HepG2 (cell line): ENCODE measurements at regions not wholly inside any gene's neighbourhood (a gene's known extent, or its start where the extent isn't known, plus 50 kb on each side); places are given as distances from the start of the nearest gene placed in this dataset.

Experiments used
- CREB1 ChIP-seq, 2 experiments: fragments of 450-650 bp in 1 of 2; IDR thresholded peaks; 2 replicates each; pipeline ENCODE4 v1.6.1; 2016 to 2017; ENCODE audit warnings: control low read depth in 1 of 2, mild to moderate bottlenecking in 1 of 2, missing compliant biosample characterization in 1 of 2, missing genetic modification characterization in 1 of 2
- CTCF ChIP-seq: sonication (generic); formaldehyde crosslinking; IDR thresholded peaks from 2 replicates; pipeline ENCODE4 v1.5.0; 2020; ENCODE audit warnings: mild to moderate bottlenecking, missing genetic modification reagents, moderate library complexity
- HMG20A ChIP-seq: IDR thresholded peaks from 2 replicates; pipeline ENCODE4 v1.6.1; 2016; ENCODE audit warnings: borderline replicate concordance
- IRF9 ChIP-seq: sonication (generic); formaldehyde crosslinking; IDR thresholded peaks from 2 replicates; pipeline ENCODE4 v1.8.0; 2022; ENCODE audit warnings: missing genetic modification reagents, mild to moderate bottlenecking, borderline replicate concordance
- JUN ChIP-seq: sonication (generic); formaldehyde crosslinking; IDR thresholded peaks from 2 replicates; pipeline ENCODE4 v1.4.0; 2020; ENCODE audit warnings: mild to moderate bottlenecking, missing genetic modification reagents
- MYC ChIP-seq: sonication (generic); formaldehyde crosslinking; IDR thresholded peaks from 2 replicates; pipeline ENCODE4 v1.9.0; 2021; ENCODE audit warnings: missing genetic modification reagents, borderline replicate concordance
- ZFP36L1 ChIP-seq: sonication (generic); formaldehyde crosslinking; IDR thresholded peaks from 2 replicates; pipeline ENCODE4 v1.8.0; 2022; ENCODE audit warnings: mild to moderate bottlenecking, missing genetic modification reagents, moderate library complexity
- ZNF143 ChIP-seq: sonication (generic); formaldehyde crosslinking; IDR thresholded peaks from 2 replicates; pipeline ENCODE4 v1.4.0; 2020; ENCODE audit warnings: missing genetic modification reagents
- ZNF18 ChIP-seq: sonication (generic); formaldehyde crosslinking; IDR thresholded peaks from 2 replicates; pipeline ENCODE4 v1.8.0; 2022; ENCODE audit warnings: mild to moderate bottlenecking, missing genetic modification reagents; ENCODE audit not compliant: insufficient replicate concordance
- ZNF207 ChIP-seq: fragments of 450-650 bp; IDR thresholded peaks from 2 replicates; pipeline ENCODE4 v1.6.1; 2016; ENCODE audit warnings: antibody characterized with exemption, borderline replicate concordance
- ZNF558 ChIP-seq: sonication (generic); formaldehyde crosslinking; IDR thresholded peaks from 2 replicates; pipeline ENCODE4 v1.9.0; 2022; ENCODE audit warnings: mild to moderate bottlenecking, missing genetic modification reagents, borderline replicate concordance
- ZNF780A ChIP-seq: sonication (generic); formaldehyde crosslinking; IDR thresholded peaks from 2 replicates; pipeline ENCODE4 v1.8.0; 2022; ENCODE audit warnings: mild to moderate bottlenecking, missing genetic modification reagents, moderate library complexity

GRCh38 chr21:25220169-25220568 is 387.1 kb downstream of the MRPL39 start:
- TF ChIP-seq MYC (CRISPR knock-in tag) (no peak), ZNF143 (CRISPR knock-in tag) (no peak), HMG20A (CRISPR knock-in tag) (no peak), CTCF (CRISPR knock-in tag) (no peak), ZNF558 (CRISPR knock-in tag) (no peak), IRF9 (CRISPR knock-in tag) (no peak), CREB1 (IDR thresholded peaks at IDR 0.05) (no peak), CREB1 (CRISPR knock-in tag; IDR thresholded peaks at IDR 0.05) (no peak), JUN (no peak), ZFP36L1 (CRISPR knock-in tag) (no peak), ZNF18 (CRISPR knock-in tag) (no peak), ZNF780A (CRISPR knock-in tag) (no peak), ZNF207 (no peak)
